CD14-positive monocyte (primary cell): ENCODE measurements at regions not wholly inside any gene's neighbourhood (a gene's known extent, or its start where the extent isn't known, plus 50 kb on each side); places are given as distances from the start of the nearest gene placed in this dataset.

Source experiments
- DNase-seq, 3 donors: peaks; one replicate each; pipeline ENCODE4 v3.0.0-alpha.2; 2011 to 2022
- H2AFZ ChIP-seq: 2 replicates; pipeline ENCODE4 v1.6.0; 2012; ENCODE audit warnings: mild to moderate bottlenecking, low read depth, low read length, inconsistent platforms; ENCODE audit not compliant: insufficient read depth, poor library complexity, severe bottlenecking
- H3K27ac ChIP-seq, 2 donors: 1 replicate in 1 of 2; 2 replicates in 1 of 2; pipeline ENCODE4 v1.5.1; 2012 to 2013; ENCODE audit warnings: low read length in 2 of 2, control low read depth in 1 of 2, inconsistent platforms in 1 of 2, low read depth in 1 of 2, mild to moderate bottlenecking in 1 of 2
- H3K27me3 ChIP-seq, 2 donors: one replicate each; pipeline versions ENCODE4 v1.6.0 to v1.6.1; 2011 to 2013; ENCODE audit warnings: low read length in 2 of 2; ENCODE audit not compliant: control insufficient read depth in 2 of 2, insufficient read depth in 2 of 2
- H3K36me3 ChIP-seq, 2 donors: replicated peaks in 1 of 2; 1 replicate in 1 of 2; 2 replicates in 1 of 2; pipeline versions ENCODE4 v1.5.1 to v1.6.1; 2012 to 2013; ENCODE audit warnings: low read length in 2 of 2, control low read depth in 1 of 2, inconsistent platforms in 1 of 2, mild to moderate bottlenecking in 1 of 2; ENCODE audit not compliant: insufficient read depth in 2 of 2, control insufficient read depth in 1 of 2
- H3K4me1 ChIP-seq, 2 donors: 1 replicate in 1 of 2; 2 replicates in 1 of 2; pipeline versions ENCODE4 v1.5.1 to v1.6.1; 2012 to 2013; ENCODE audit warnings: low read length in 2 of 2, control low read depth in 1 of 2, inconsistent platforms in 1 of 2, mild to moderate bottlenecking in 1 of 2, moderate library complexity in 1 of 2; ENCODE audit not compliant: insufficient read depth in 2 of 2, control insufficient read depth in 1 of 2
- H3K4me2 ChIP-seq: replicated peaks from 2 replicates; pipeline ENCODE3; 2012; ENCODE audit warnings: low read length, moderate library complexity, mild to moderate bottlenecking; ENCODE audit not compliant: poor library complexity, severe bottlenecking; ENCODE audit errors: extremely low read depth
- H3K4me3 ChIP-seq, 3 experiments: fragments of 200-600 bp in 1 of 3; sonication (generic) in 1 of 3; replicated peaks in 1 of 3; 1 replicate in 2 of 3; 2 replicates in 1 of 3; pipeline ENCODE4 v1.5.1; 2011 to 2013; ENCODE audit warnings: low read length in 3 of 3, mild to moderate bottlenecking in 3 of 3, control low read depth in 2 of 3, low read depth in 2 of 3, inconsistent platforms in 1 of 3, moderate library complexity in 1 of 3
- H3K79me2 ChIP-seq: 2 replicates; pipeline ENCODE4 v1.6.0; 2012; ENCODE audit warnings: mild to moderate bottlenecking, control low read depth, inconsistent platforms, low read length, moderate library complexity; ENCODE audit not compliant: insufficient read depth
- H3K9ac ChIP-seq: 2 replicates; pipeline ENCODE4 v1.6.0; 2017; ENCODE audit warnings: low read length, mild to moderate bottlenecking; ENCODE audit not compliant: insufficient read depth, poor library complexity, severe bottlenecking
- H3K9me3 ChIP-seq, 2 donors: replicated peaks in 1 of 2; 1 replicate in 1 of 2; 2 replicates in 1 of 2; pipeline versions ENCODE4 v1.5.1 to v1.6.1; 2012 to 2013; ENCODE audit warnings: low read length in 2 of 2, control low read depth in 1 of 2; ENCODE audit not compliant: control insufficient read depth in 1 of 2, insufficient read depth in 1 of 2
- H4K20me1 ChIP-seq: 2 replicates; pipeline ENCODE4 v1.6.0; 2012; ENCODE audit warnings: mild to moderate bottlenecking, low read length, control low read depth, moderate library complexity; ENCODE audit not compliant: insufficient read depth
- H3K27ac Mint-ChIP-seq, 7 donors: one replicate each; pipeline ENCODE4 v1.8.0; 2020; ENCODE audit warnings: mild to moderate bottlenecking in 7 of 7, mixed read lengths in 7 of 7, moderate library complexity in 6 of 7, inconsistent platforms in 2 of 7
- H3K27me3 Mint-ChIP-seq, 3 donors: one replicate each; pipeline ENCODE4 v1.8.0; 2021 to 2022; ENCODE audit warnings: low read depth in 3 of 3, mild to moderate bottlenecking in 3 of 3, mixed read lengths in 3 of 3, moderate library complexity in 3 of 3, inconsistent platforms in 1 of 3
- H3K36me3 Mint-ChIP-seq, 2 donors: one replicate each; pipeline ENCODE4 v1.8.0; 2020; ENCODE audit warnings: mixed read lengths in 2 of 2, inconsistent platforms in 1 of 2, mild to moderate bottlenecking in 1 of 2
- H3K4me1 Mint-ChIP-seq: one replicate; pipeline ENCODE4 v1.8.0; 2020; ENCODE audit warnings: mild to moderate bottlenecking, mixed read lengths
- H3K4me3 Mint-ChIP-seq, 2 donors: one replicate each; pipeline ENCODE4 v1.8.0; 2020; ENCODE audit warnings: mild to moderate bottlenecking in 2 of 2, mixed read lengths in 2 of 2, moderate library complexity in 1 of 2
- H3K9me3 Mint-ChIP-seq, 7 donors: one replicate each; pipeline ENCODE4 v1.8.0; 2020 to 2022; ENCODE audit warnings: mixed read lengths in 7 of 7, mild to moderate bottlenecking in 6 of 7, moderate library complexity in 6 of 7, inconsistent platforms in 2 of 7
- CTCF ChIP-seq: fragments of 200-600 bp; IDR thresholded peaks from one replicate; pipeline ENCODE4 v1.8.0; 2022; ENCODE audit warnings: antibody characterized with exemption, mild to moderate bottlenecking
- WGBS: methylation state at CpG from one replicate; pipeline ENCODE4 v1.1.5; 2013; ENCODE audit warnings: missing lambda C conversion rate; ENCODE audit not compliant: insufficient coverage; 5-methylcytosine and 5-hydroxymethylcytosine counted together
- intact Hi-C, 2 donors: fragments of 100-400 bp; cut with micrococcal nuclease; formaldehyde crosslinking; loops; one replicate each; pipeline versions ENCODE4 v1.15.0 to v1.15.1; 2023

GRCh38 chr10:125536236-125536635 lies 146.7 kb downstream of the TEX36 start:
- Histone ChIP-seq H3K9me3 (no peaks in the 10 kb centered on the region), H3K4me3 (no peak overlapping the region), H3K27ac (no peak overlapping the region), H4K20me1 (no peaks in the 10 kb centered on the region), H3K4me2 (no peak overlapping the region), H3K79me2 (no peaks in the 10 kb centered on the region), H3K27me3 (no peaks in the 10 kb centered on the region), H3K36me3 (no peaks in the 10 kb centered on the region), H3K9ac (no peak overlapping the region), H3K4me1 (no peaks in the 10 kb centered on the region), H2AFZ (no peak overlapping the region)
- DNase-seq = no peak
- Mint-ChIP-seq H3K9me3 (peaks cover 0 to 1% (median 0%) of the 10 kb centered on the region in 7 donors), H3K27me3 (peaks cover 2 to 4% (median 2%) of the 10 kb centered on the region in 3 donors), H3K36me3 (no peaks in the 10 kb centered on the region), H3K4me1 (no peaks in the 10 kb centered on the region), H3K4me3 (no peak overlapping the region), H3K27ac (no peak overlapping the region)
- intact Hi-C loops = no loop called here
- WGBS = 95% methylated on average over 4 of the region's 4 CpGs
- TF ChIP-seq CTCF = no peak

- no peak for TF ChIP-seq CTCF
- H3K36me3 ChIP-seq = no peaks in the 10 kb centered on the region
- H3K9ac ChIP-seq = no peak overlapping the region
- no peak for DNase-seq
- H3K36me3 Mint-ChIP-seq = no peaks in the 10 kb centered on the region
- WGBS = 82% methylated on average over 5 of the region's 8 CpGs
- H3K4me1 Mint-ChIP-seq = no peaks in the 10 kb centered on the region
- H3K27me3 ChIP-seq = no peaks in the 10 kb centered on the region
- H3K9me3 Mint-ChIP-seq = peaks cover 0 to 1% (median 0%) of the 10 kb centered on the region in 7 donors
- no peak overlapping the region for H3K4me3 ChIP-seq
- H3K27ac Mint-ChIP-seq = no peak overlapping the region
- H3K9me3 ChIP-seq = no peaks in the 10 kb centered on the region
- H3K4me3 Mint-ChIP-seq = no peak overlapping the region
- intact Hi-C loops = no loop called here
- H3K27ac ChIP-seq = no peak overlapping the region
- no peaks in the 10 kb centered on the region for H4K20me1 ChIP-seq
- no peaks in the 10 kb centered on the region for H3K4me1 ChIP-seq
- peaks cover 2 to 4% (median 2%) of the 10 kb centered on the region in 3 donors for H3K27me3 Mint-ChIP-seq
- H2AFZ ChIP-seq = no peak overlapping the region
- H3K4me2 ChIP-seq = no peak overlapping the region
- H3K79me2 ChIP-seq = no peaks in the 10 kb centered on the region
Observed at GRCh38 chr10:125535559-125535958, 147.4 kb downstream of the TEX36 start.
